T-helper 22 cell (primary cell): ENCODE measurements at regions not wholly inside any gene's neighbourhood (a gene's known extent, or its start where the extent isn't known, plus 50 kb on each side); places are given as distances from the start of the nearest gene placed in this dataset.
"Not testable (repeated sequence)": the region's sequence is repeated elsewhere in the genome, so short reads cannot be mapped to it uniquely, and the experiment has no call there.

Experiments used
- DNase-seq: peaks from one replicate; pipeline ENCODE4 v3.0.0-alpha.2; 2020; ENCODE audit warnings: low read depth

GRCh38 chr19:33866696-33867095 lies 70.0 kb downstream of the KCTD15 start:
- DNase-seq = no peak

- no peak for DNase-seq
Measured at GRCh38 chr19:33868076-33868735, 71.5 kb downstream of the KCTD15 start.

- no peak for DNase-seq
Measured at GRCh38 chr19:33868788-33869412, 72.2 kb downstream of the KCTD15 start.

- not testable (repeated sequence) for DNase-seq
Measured at GRCh38 chr19:33870298-33870932, 73.7 kb downstream of the KCTD15 start.

- DNase-seq = no peak
Measured at GRCh38 chr19:33871605-33872004, 74.9 kb downstream of the KCTD15 start.

- DNase-seq = no peak
Measured at GRCh38 chr19:33872445-33873320, 76.0 kb downstream of the KCTD15 start.

GRCh38 chr19:33875071-33875470 lies 78.4 kb downstream of the KCTD15 start:
- no peak for DNase-seq

- DNase-seq = no peak
Measured at GRCh38 chr19:33876192-33876591, 79.5 kb downstream of the KCTD15 start.

GRCh38 chr19:33878030-33878544 lies 81.4 kb downstream of the KCTD15 start:
- no peak for DNase-seq

- DNase-seq = no peak
Measured at GRCh38 chr19:33878910-33879810, 82.5 kb downstream of the KCTD15 start.

GRCh38 chr19:33879818-33880575 lies 83.3 kb downstream of the KCTD15 start:
- DNase-seq = no peak

GRCh38 chr19:33883859-33884519 lies 87.3 kb downstream of the KCTD15 start:
- DNase-seq = no peak

- no peak for DNase-seq
Measured at GRCh38 chr19:33885236-33885635, 88.6 kb downstream of the KCTD15 start.

GRCh38 chr19:33887891-33888290 lies 91.2 kb downstream of the KCTD15 start:
- DNase-seq = no peak

GRCh38 chr19:33888665-33889064 lies 92.0 kb downstream of the KCTD15 start:
- DNase-seq = no peak

- DNase-seq = no peak
Measured at GRCh38 chr19:33890569-33890968, 93.9 kb downstream of the KCTD15 start.

- DNase-seq = no peak
Measured at GRCh38 chr19:33891773-33892172, 95.1 kb downstream of the KCTD15 start.

GRCh38 chr19:33894787-33895186 lies 98.1 kb downstream of the KCTD15 start:
- no peak for DNase-seq

- DNase-seq = no peak
Measured at GRCh38 chr19:33895366-33895765, 98.7 kb downstream of the KCTD15 start.
